ENCODE measurements at regions not wholly inside any gene's neighbourhood (a gene's known extent, or its start where the extent isn't known, plus 50 kb on each side); places are given as distances from the start of the nearest gene placed in this dataset.

GRCh38 chr10:107984581-107984980 is 820.1 kb upstream of the SORCS1 start:
- H3K4me3 ChIP-seq (replicated peaks; ENCODE audit: low read depth, low read length): no peak overlapping the region
- TF ChIP-seq, protein P1, sequence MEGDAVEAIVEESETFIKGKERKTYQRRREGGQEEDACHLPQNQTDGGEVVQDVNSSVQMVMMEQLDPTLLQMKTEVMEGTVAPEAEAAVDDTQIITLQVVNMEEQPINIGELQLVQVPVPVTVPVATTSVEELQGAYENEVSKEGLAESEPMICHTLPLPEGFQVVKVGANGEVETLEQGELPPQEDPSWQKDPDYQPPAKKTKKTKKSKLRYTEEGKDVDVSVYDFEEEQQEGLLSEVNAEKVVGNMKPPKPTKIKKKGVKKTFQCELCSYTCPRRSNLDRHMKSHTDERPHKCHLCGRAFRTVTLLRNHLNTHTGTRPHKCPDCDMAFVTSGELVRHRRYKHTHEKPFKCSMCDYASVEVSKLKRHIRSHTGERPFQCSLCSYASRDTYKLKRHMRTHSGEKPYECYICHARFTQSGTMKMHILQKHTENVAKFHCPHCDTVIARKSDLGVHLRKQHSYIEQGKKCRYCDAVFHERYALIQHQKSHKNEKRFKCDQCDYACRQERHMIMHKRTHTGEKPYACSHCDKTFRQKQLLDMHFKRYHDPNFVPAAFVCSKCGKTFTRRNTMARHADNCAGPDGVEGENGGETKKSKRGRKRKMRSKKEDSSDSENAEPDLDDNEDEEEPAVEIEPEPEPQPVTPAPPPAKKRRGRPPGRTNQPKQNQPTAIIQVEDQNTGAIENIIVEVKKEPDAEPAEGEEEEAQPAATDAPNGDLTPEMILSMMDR (IDR thresholded peaks at IDR 0.05; ENCODE audit: insufficient read depth, low read length, poor library complexity, severe bottlenecking): no peak
- DNase-seq (ENCODE audit: extremely low read depth, insufficient read length): no peak
- H3K27me3 ChIP-seq (replicated peaks; ENCODE audit: control insufficient read depth, insufficient read depth, low read length): no peaks in the 10 kb centered on the region
- no peaks in the 10 kb centered on the region for H3K36me3 ChIP-seq (ENCODE audit: control insufficient read depth, insufficient read depth, low read length)

DNA sequence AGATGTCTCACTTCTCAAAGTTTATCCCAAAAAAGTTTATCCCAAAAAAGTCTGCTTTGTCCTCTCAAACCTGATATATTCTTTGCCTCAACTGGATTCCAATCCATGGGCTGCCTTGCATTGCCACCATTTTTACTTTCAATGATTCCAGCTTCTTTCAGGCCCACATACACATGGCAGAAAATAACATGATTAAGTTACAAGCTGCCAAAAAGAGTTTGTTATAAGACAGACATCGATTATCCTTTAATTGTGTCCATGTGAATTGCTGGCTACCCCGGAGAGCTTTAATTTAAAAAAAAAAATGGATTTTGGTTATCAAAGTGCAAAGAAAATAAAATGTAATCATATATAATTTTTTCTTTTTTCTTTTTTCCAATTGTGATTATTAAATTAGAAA is 819.6 kb upstream of the SORCS1 start:
- no peak overlapping the region for H3K4me3 ChIP-seq (replicated peaks; ENCODE audit: low read depth, low read length)
- DNase-seq (ENCODE audit: extremely low read depth, insufficient read length): no peak
- no peaks in the 10 kb centered on the region for H3K27me3 ChIP-seq (replicated peaks; ENCODE audit: control insufficient read depth, insufficient read depth, low read length)
- TF ChIP-seq, protein P1 (IDR thresholded peaks at IDR 0.05; ENCODE audit: insufficient read depth, low read length, poor library complexity, severe bottlenecking): no peak
- H3K36me3 ChIP-seq (ENCODE audit: control insufficient read depth, insufficient read depth, low read length): no peaks in the 10 kb centered on the region

DNA sequence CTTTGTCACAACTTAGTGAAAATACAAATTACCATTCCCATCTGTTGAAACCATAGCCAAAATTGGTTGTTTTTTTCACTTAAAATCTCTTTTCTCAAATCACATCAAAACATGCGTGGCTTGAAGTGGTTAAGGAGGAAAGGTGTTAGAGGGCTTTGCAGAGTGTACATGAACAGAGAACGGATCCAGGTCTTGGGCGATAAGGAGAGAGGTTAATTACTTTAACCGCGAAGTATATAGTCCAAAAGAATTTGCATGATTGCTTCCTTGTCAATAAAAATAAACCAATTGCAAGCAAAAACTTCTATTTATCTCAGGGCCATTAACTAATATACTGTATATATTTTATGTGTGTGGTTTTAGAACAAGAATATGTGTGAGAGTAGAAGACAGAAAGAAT is 813.9 kb upstream of the SORCS1 start:
- Histone ChIP-seq H3K27me3 (replicated peaks; ENCODE audit: control insufficient read depth, insufficient read depth, low read length) (no peaks in the 10 kb centered on the region), H3K4me3 (replicated peaks; ENCODE audit: low read depth, low read length) (no peak overlapping the region), H3K36me3 (ENCODE audit: control insufficient read depth, insufficient read depth, low read length) (no peaks in the 10 kb centered on the region)
- DNase-seq (ENCODE audit: extremely low read depth, insufficient read length): no peak
- TF ChIP-seq, protein P1 (IDR thresholded peaks at IDR 0.05; ENCODE audit: insufficient read depth, low read length, poor library complexity, severe bottlenecking): no peak

DNA sequence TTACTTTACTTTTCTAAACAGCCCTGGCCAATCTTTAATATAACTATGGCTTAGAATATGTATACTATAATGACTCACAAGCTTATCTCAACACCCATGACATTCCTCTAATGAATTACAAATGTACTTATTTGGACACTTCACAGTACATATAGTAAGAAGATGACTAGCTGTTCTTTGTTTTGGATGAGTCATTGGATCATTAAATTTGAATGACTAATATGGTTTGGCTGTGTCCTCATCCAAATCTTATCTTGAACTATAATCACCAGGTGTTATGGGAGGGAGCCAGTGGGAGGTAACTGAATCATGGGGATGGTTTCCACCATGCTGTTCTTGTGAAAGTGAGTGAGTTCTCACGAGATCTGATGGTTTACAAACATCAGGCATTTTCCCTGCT is 807.5 kb upstream of the SORCS1 start:
- TF ChIP-seq, protein P1 (IDR thresholded peaks at IDR 0.05; ENCODE audit: insufficient read depth, low read length, poor library complexity, severe bottlenecking): no peak
- Histone ChIP-seq H3K36me3 (ENCODE audit: control insufficient read depth, insufficient read depth, low read length) (no peaks in the 10 kb centered on the region), H3K27me3 (replicated peaks; ENCODE audit: control insufficient read depth, insufficient read depth, low read length) (no peaks in the 10 kb centered on the region), H3K4me3 (replicated peaks; ENCODE audit: low read depth, low read length) (no peak overlapping the region)
- DNase-seq (ENCODE audit: extremely low read depth, insufficient read length): no peak

GRCh38 chr10:107971411-107971810 is 806.9 kb upstream of the SORCS1 start:
- no peak for DNase-seq (ENCODE audit: extremely low read depth, insufficient read length)
- H3K4me3 ChIP-seq (replicated peaks; ENCODE audit: low read depth, low read length): no peak overlapping the region
- H3K36me3 ChIP-seq (ENCODE audit: control insufficient read depth, insufficient read depth, low read length): no peaks in the 10 kb centered on the region
- no peaks in the 10 kb centered on the region for H3K27me3 ChIP-seq (replicated peaks; ENCODE audit: control insufficient read depth, insufficient read depth, low read length)
- TF ChIP-seq, protein P1 (IDR thresholded peaks at IDR 0.05; ENCODE audit: insufficient read depth, low read length, poor library complexity, severe bottlenecking): no peak

DNA sequence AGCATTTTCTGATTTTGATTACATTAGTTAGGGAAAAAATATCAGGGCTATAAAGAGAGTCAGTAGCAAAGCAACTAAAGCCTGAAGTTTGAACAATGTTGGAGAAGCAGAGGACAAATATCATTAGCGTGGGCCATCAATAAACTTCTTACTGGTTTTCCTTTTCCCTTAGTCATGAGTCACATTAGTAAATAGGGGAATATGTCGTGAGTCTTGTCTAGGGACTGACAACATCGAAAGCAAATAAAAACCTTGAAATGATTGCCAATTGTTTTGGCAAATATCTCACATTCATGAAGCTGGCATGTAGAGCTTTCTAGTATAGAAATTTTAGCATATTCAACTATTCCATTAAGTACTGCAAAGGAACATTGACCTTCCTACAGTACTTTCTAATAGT is 806.0 kb upstream of the SORCS1 start:
- Histone ChIP-seq H3K4me3 (replicated peaks; ENCODE audit: low read depth, low read length) (no peak overlapping the region), H3K36me3 (ENCODE audit: control insufficient read depth, insufficient read depth, low read length) (no peaks in the 10 kb centered on the region), H3K27me3 (replicated peaks; ENCODE audit: control insufficient read depth, insufficient read depth, low read length) (no peaks in the 10 kb centered on the region)
- TF ChIP-seq, protein P1 (IDR thresholded peaks at IDR 0.05; ENCODE audit: insufficient read depth, low read length, poor library complexity, severe bottlenecking): no peak
- no peak for DNase-seq (ENCODE audit: extremely low read depth, insufficient read length)

Measured in GM06990 (cell line).